ENCODE measurements at regions not wholly inside any gene's neighbourhood (a gene's known extent, or its start where the extent isn't known, plus 50 kb on each side); places are given as distances from the start of the nearest gene placed in this dataset.
A peak's percentile ranks its signal among the peaks of the same experiment; 100 is the strongest.

DNA sequence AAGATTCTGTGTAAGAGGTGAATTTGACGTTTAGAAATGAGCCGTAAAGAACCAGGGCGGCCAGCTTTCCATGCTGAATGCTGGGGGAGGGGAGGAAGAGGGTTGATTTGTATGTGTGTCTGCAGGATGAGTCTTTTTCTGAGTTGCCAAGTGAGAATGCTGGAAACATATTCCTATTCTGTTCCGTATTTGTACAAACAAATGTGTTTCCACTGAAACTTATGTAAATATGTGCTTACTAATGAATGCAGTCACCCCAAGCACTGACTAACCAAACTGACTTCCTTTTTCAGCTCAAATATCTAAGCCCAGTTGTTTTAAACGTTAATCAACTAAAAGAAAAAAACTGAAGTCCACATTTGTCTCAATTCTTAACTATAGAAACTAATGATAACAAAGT, 74.9 kb upstream of the APCDD1 start:
- WGBS = 67% methylated on average over 5 of the region's 5 CpGs
- H3K27me3 ChIP-seq (ENCODE audit: control insufficient read depth, insufficient read depth) = no peaks in the 10 kb centered on the region
- intact Hi-C loops (cut with DNase I) = no loop called here

GRCh38 chr18:10381516-10381915, 72.9 kb upstream of the APCDD1 start:
- 73% methylated on average over 1 of the region's 1 CpG for WGBS
- H3K27ac ChIP-seq (ENCODE audit: low read length) = no peak overlapping the region
- no peak for DNase-seq
- ATAC-seq = no peak
- no peak overlapping the region for H3K4me3 ChIP-seq (ENCODE audit: low read length)
- no peaks in the 10 kb centered on the region for H3K4me1 ChIP-seq (ENCODE audit: control insufficient read depth, insufficient read depth, low read length)
- no peaks in the 10 kb centered on the region for H3K9me3 ChIP-seq (ENCODE audit: control insufficient read depth, low read length)
- intact Hi-C loops (cut with DNase I) = loop anchor here in 1 of 4 donors (10.0 kb wide), 1 partner anchor 337 kb away; no protein-coding TSS in a partner anchor
- H3K27me3 ChIP-seq (ENCODE audit: control insufficient read depth, insufficient read depth) = no peaks in the 10 kb centered on the region

More for the DNA sequence above, 74.9 kb upstream of the APCDD1 start:
- ATAC-seq (no peak), DNase-seq (no peak)
- no peaks in the 10 kb centered on the region for H3K4me1 ChIP-seq (ENCODE audit: control insufficient read depth, insufficient read depth, low read length)
- H3K9me3 ChIP-seq (ENCODE audit: control insufficient read depth, low read length) = no peaks in the 10 kb centered on the region
- no peak overlapping the region for H3K4me3 ChIP-seq (ENCODE audit: low read length)
- H3K27ac ChIP-seq (ENCODE audit: low read length) = no peak overlapping the region

GRCh38 chr18:10381951-10382350, 72.5 kb upstream of the APCDD1 start:
- Histone ChIP-seq H3K27me3 (ENCODE audit: control insufficient read depth, insufficient read depth) (no peaks in the 10 kb centered on the region), H3K27ac (ENCODE audit: low read length) (no peak overlapping the region), H3K4me3 (ENCODE audit: low read length) (no peak overlapping the region), H3K9me3 (ENCODE audit: control insufficient read depth, low read length) (no peaks in the 10 kb centered on the region), H3K4me1 (ENCODE audit: control insufficient read depth, insufficient read depth, low read length) (no peaks in the 10 kb centered on the region)
- WGBS = 78% methylated on average over 4 of the region's 4 CpGs
- no peak for DNase-seq
- no peak for ATAC-seq
- intact Hi-C loops (cut with DNase I) = loop anchor here in 1 of 4 donors (10.0 kb wide), 1 partner anchor 337 kb away; no protein-coding TSS in a partner anchor

GRCh38 chr18:10386049-10386448, 68.4 kb upstream of the APCDD1 start:
- Histone ChIP-seq H3K4me3 (ENCODE audit: low read length) (no peak overlapping the region), H3K27me3 (ENCODE audit: control insufficient read depth, insufficient read depth) (no peaks in the 10 kb centered on the region), H3K27ac (ENCODE audit: low read length) (no peak overlapping the region), H3K9me3 (ENCODE audit: control insufficient read depth, low read length) (no peaks in the 10 kb centered on the region), H3K4me1 (ENCODE audit: control insufficient read depth, insufficient read depth, low read length) (no peaks in the 10 kb centered on the region)
- ATAC-seq (peak in 1 of 2 donors; percentile 42), DNase-seq (no peak)
- 78% methylated on average over 4 of the region's 4 CpGs for WGBS
- intact Hi-C loops (cut with DNase I) = loop anchor here in 1 of 4 donors (10.0 kb wide), 1 partner anchor 341 kb away; no protein-coding TSS in a partner anchor

GRCh38 chr18:10386956-10387355, 67.5 kb upstream of the APCDD1 start:
- 54% methylated on average over 2 of the region's 2 CpGs for WGBS
- no peak overlapping the region for H3K27ac ChIP-seq (ENCODE audit: low read length)
- intact Hi-C loops (cut with DNase I) = loop anchor here in 1 of 4 donors (10.0 kb wide), 1 partner anchor 342 kb away; no protein-coding TSS in a partner anchor
- no peak for DNase-seq
- ATAC-seq = no peak
- no peaks in the 10 kb centered on the region for H3K4me1 ChIP-seq (ENCODE audit: control insufficient read depth, insufficient read depth, low read length)
- no peaks in the 10 kb centered on the region for H3K27me3 ChIP-seq (ENCODE audit: control insufficient read depth, insufficient read depth)
- H3K4me3 ChIP-seq (ENCODE audit: low read length) = no peak overlapping the region
- no peaks in the 10 kb centered on the region for H3K9me3 ChIP-seq (ENCODE audit: control insufficient read depth, low read length)

DNA sequence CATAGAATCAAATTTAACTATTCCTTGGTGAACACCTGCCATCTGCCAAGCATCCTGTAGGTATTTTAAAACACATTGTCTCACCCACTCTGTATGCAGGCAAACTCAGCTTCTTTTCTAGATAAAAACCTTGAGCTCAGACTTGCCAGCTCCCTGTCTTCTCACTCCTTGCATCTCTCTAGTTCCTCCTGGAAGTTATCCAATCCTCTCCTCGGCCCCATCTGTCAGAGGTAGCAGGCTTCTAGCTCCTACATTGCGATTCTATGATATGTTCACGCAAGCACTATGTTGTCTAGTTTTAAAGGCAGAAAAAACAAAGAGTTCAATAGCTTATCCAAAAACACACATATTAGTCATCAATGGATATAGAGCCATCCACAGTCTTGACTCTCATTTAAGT, 67.0 kb upstream of the APCDD1 start:
- Histone ChIP-seq H3K4me3 (ENCODE audit: low read length) (no peak overlapping the region), H3K9me3 (ENCODE audit: control insufficient read depth, low read length) (no peaks in the 10 kb centered on the region), H3K27ac (ENCODE audit: low read length) (no peak overlapping the region), H3K4me1 (ENCODE audit: control insufficient read depth, insufficient read depth, low read length) (no peaks in the 10 kb centered on the region), H3K27me3 (ENCODE audit: control insufficient read depth, insufficient read depth) (no peaks in the 10 kb centered on the region)
- intact Hi-C loops (cut with DNase I) = loop anchor here in 1 of 4 donors (10.0 kb wide), 1 partner anchor 343 kb away; no protein-coding TSS in a partner anchor
- no peak for ATAC-seq
- no peak for DNase-seq
- WGBS = 74% methylated on average over 3 of the region's 3 CpGs

- no peak for ATAC-seq
- 71% methylated on average over 2 of the region's 2 CpGs for WGBS
- Histone ChIP-seq H3K4me3 (ENCODE audit: low read length) (no peak overlapping the region), H3K4me1 (ENCODE audit: control insufficient read depth, insufficient read depth, low read length) (no peaks in the 10 kb centered on the region), H3K27ac (ENCODE audit: low read length) (no peak overlapping the region), H3K9me3 (ENCODE audit: control insufficient read depth, low read length) (no peaks in the 10 kb centered on the region), H3K27me3 (ENCODE audit: control insufficient read depth, insufficient read depth) (no peaks in the 10 kb centered on the region)
- intact Hi-C loops (cut with DNase I) = loop anchor here in 1 of 4 donors (10.0 kb wide), 1 partner anchor 344 kb away; no protein-coding TSS in a partner anchor
- DNase-seq = no peak
These were observed 66.1 kb upstream of the APCDD1 start for GRCh38 chr18:10388373-10388772.

GRCh38 chr18:10391506-10391905, 62.9 kb upstream of the APCDD1 start:
- H3K4me3 ChIP-seq (ENCODE audit: low read length) = no peak overlapping the region
- intact Hi-C loops (cut with DNase I) = no loop called here
- H3K9me3 ChIP-seq (ENCODE audit: control insufficient read depth, low read length) = no peaks in the 10 kb centered on the region
- no peaks in the 10 kb centered on the region for H3K27me3 ChIP-seq (ENCODE audit: control insufficient read depth, insufficient read depth)
- H3K27ac ChIP-seq (ENCODE audit: low read length) = no peak overlapping the region
- no peaks in the 10 kb centered on the region for H3K4me1 ChIP-seq (ENCODE audit: control insufficient read depth, insufficient read depth, low read length)
- ATAC-seq = no peak
- no peak for DNase-seq

DNA sequence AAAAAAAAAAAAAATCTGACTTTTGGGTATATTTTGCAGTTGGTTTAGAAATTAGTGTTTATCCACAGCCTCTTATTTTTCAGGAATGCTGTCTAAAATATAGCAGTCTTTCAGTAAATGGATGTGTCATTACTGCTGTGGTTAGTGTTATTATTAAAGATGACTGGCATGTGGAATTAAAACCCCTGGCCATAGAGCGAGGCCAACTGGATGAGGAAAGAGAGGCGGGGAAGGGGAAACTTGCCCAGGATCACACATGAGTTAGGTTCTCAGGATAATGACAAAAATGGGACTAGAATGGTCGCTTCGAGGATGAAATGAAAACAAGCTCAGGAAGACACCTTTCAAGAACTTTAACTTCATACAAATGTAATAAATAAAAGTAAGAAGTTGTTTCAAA, 57.4 kb upstream of the APCDD1 start:
- DNase-seq (no peak), ATAC-seq (no peak)
- Histone ChIP-seq H3K27me3 (ENCODE audit: control insufficient read depth, insufficient read depth) (no peaks in the 10 kb centered on the region), H3K27ac (ENCODE audit: low read length) (no peak overlapping the region), H3K4me3 (ENCODE audit: low read length) (no peak overlapping the region), H3K4me1 (ENCODE audit: control insufficient read depth, insufficient read depth, low read length) (no peaks in the 10 kb centered on the region), H3K9me3 (ENCODE audit: control insufficient read depth, low read length) (no peaks in the 10 kb centered on the region)
- WGBS = 94% methylated on average over 4 of the region's 4 CpGs
- intact Hi-C loops (cut with DNase I) = no loop called here

DNA sequence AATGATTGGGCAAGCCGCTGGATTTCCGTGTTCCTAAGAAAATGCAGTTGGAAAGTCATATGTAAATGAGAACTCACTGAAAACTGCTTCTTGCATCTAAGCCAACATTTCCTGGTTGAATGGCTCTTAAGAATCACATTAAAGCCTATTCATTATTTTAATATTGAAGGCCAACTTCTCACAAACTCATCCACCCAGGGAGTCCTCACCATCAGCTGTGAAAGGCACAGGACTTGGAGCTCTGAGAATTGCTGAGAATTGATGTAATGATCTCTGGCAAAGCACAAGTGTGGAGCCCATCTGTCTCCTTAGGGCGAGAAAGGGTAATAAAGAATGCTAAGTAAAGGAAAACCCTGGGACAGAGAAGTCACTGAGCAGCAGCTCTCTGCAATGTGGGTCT, 55.9 kb upstream of the APCDD1 start:
- Histone ChIP-seq H3K27ac (ENCODE audit: low read length) (no peak overlapping the region), H3K4me3 (ENCODE audit: low read length) (no peak overlapping the region), H3K9me3 (ENCODE audit: control insufficient read depth, low read length) (no peaks in the 10 kb centered on the region), H3K27me3 (ENCODE audit: control insufficient read depth, insufficient read depth) (no peaks in the 10 kb centered on the region), H3K4me1 (ENCODE audit: control insufficient read depth, insufficient read depth, low read length) (no peaks in the 10 kb centered on the region)
- intact Hi-C loops (cut with DNase I) = no loop called here
- 79% methylated on average over 3 of the region's 3 CpGs for WGBS
- DNase-seq (no peak), ATAC-seq (no peak)

GRCh38 chr18:10399465-10399864, 55.0 kb upstream of the APCDD1 start:
- Histone ChIP-seq H3K27me3 (ENCODE audit: control insufficient read depth, insufficient read depth) (no peaks in the 10 kb centered on the region), H3K9me3 (ENCODE audit: control insufficient read depth, low read length) (no peaks in the 10 kb centered on the region), H3K4me1 (ENCODE audit: control insufficient read depth, insufficient read depth, low read length) (no peaks in the 10 kb centered on the region), H3K27ac (ENCODE audit: low read length) (no peak overlapping the region), H3K4me3 (ENCODE audit: low read length) (no peak overlapping the region)
- intact Hi-C loops (cut with DNase I) = no loop called here
- ATAC-seq (no peak), DNase-seq (no peak)
- 95% methylated on average over 5 of the region's 5 CpGs for WGBS

All from right cardiac atrium (tissue), 5 donors.